DND-41 (cell line): ENCODE measurements at regions not wholly inside any gene's neighbourhood (a gene's known extent, or its start where the extent isn't known, plus 50 kb on each side); places are given as distances from the start of the nearest gene placed in this dataset.

Experiments
- CTCF ChIP-seq: IDR thresholded peaks from 2 replicates; pipeline ENCODE4 v1.5.1; 2012; ENCODE audit warnings: borderline replicate concordance, low read length, moderate library complexity, mild to moderate bottlenecking; ENCODE audit not compliant: poor library complexity, severe bottlenecking; ENCODE audit errors: extremely low read depth
- EZH2 ChIP-seq: IDR thresholded peaks from 3 replicates; pipeline ENCODE4 v1.6.1; 2012; ENCODE audit warnings: borderline replicate concordance, low read depth, mild to moderate bottlenecking, moderate library complexity, low read length, inconsistent platforms; ENCODE audit not compliant: severe bottlenecking

GRCh38 chr1:103363008-103363365, 162.5 kb upstream of the RNPC3 start:
- TF ChIP-seq CTCF (no peak), EZH2 (no peak)
